OCI-LY3 (cell line): ENCODE measurements at regions not wholly inside any gene's neighbourhood (a gene's known extent, or its start where the extent isn't known, plus 50 kb on each side); places are given as distances from the start of the nearest gene placed in this dataset.

Experiments
- EZH2phosphoT487 ChIP-seq: fragments of 200-600 bp; shearing (Covaris generic); IDR thresholded peaks from 2 replicates; pipeline ENCODE4 v1.6.1; 2018; ENCODE audit warnings: antibody characterized with exemption, mixed run types, low read depth
- TF ChIP-seq, protein P1 (sequence below): fragments of 200-600, 300-600 bp; sonication (generic); IDR thresholded peaks from 2 replicates; pipeline ENCODE4 v1.5.1; 2014; ENCODE audit warnings: antibody characterized with exemption, low read length, low read depth

GRCh38 chr3:71966185-71966584, 181.2 kb upstream of the PROK2 start:
- TF ChIP-seq, protein P1, sequence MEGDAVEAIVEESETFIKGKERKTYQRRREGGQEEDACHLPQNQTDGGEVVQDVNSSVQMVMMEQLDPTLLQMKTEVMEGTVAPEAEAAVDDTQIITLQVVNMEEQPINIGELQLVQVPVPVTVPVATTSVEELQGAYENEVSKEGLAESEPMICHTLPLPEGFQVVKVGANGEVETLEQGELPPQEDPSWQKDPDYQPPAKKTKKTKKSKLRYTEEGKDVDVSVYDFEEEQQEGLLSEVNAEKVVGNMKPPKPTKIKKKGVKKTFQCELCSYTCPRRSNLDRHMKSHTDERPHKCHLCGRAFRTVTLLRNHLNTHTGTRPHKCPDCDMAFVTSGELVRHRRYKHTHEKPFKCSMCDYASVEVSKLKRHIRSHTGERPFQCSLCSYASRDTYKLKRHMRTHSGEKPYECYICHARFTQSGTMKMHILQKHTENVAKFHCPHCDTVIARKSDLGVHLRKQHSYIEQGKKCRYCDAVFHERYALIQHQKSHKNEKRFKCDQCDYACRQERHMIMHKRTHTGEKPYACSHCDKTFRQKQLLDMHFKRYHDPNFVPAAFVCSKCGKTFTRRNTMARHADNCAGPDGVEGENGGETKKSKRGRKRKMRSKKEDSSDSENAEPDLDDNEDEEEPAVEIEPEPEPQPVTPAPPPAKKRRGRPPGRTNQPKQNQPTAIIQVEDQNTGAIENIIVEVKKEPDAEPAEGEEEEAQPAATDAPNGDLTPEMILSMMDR: no peak
- TF ChIP-seq EZH2phosphoT487: no peak
